DND-41 (cell line): ENCODE measurements at regions not wholly inside any gene's neighbourhood (a gene's known extent, or its start where the extent isn't known, plus 50 kb on each side); places are given as distances from the start of the nearest gene placed in this dataset.

Experiments used
- EZH2 ChIP-seq: IDR thresholded peaks from 3 replicates; pipeline ENCODE4 v1.6.1; 2012; ENCODE audit warnings: borderline replicate concordance, low read depth, mild to moderate bottlenecking, moderate library complexity, low read length, inconsistent platforms; ENCODE audit not compliant: severe bottlenecking
- TF ChIP-seq, protein P1 (sequence below): IDR thresholded peaks from 2 replicates; pipeline ENCODE4 v1.5.1; 2012; ENCODE audit warnings: borderline replicate concordance, low read length, moderate library complexity, mild to moderate bottlenecking; ENCODE audit not compliant: poor library complexity, severe bottlenecking; ENCODE audit errors: extremely low read depth

GRCh38 chr4:115278830-115279229 lies 165.4 kb upstream of the NDST4 start:
- TF ChIP-seq, protein P1, sequence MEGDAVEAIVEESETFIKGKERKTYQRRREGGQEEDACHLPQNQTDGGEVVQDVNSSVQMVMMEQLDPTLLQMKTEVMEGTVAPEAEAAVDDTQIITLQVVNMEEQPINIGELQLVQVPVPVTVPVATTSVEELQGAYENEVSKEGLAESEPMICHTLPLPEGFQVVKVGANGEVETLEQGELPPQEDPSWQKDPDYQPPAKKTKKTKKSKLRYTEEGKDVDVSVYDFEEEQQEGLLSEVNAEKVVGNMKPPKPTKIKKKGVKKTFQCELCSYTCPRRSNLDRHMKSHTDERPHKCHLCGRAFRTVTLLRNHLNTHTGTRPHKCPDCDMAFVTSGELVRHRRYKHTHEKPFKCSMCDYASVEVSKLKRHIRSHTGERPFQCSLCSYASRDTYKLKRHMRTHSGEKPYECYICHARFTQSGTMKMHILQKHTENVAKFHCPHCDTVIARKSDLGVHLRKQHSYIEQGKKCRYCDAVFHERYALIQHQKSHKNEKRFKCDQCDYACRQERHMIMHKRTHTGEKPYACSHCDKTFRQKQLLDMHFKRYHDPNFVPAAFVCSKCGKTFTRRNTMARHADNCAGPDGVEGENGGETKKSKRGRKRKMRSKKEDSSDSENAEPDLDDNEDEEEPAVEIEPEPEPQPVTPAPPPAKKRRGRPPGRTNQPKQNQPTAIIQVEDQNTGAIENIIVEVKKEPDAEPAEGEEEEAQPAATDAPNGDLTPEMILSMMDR: no peak
- no peak for TF ChIP-seq EZH2
